ENCODE measurements at regions not wholly inside any gene's neighbourhood (a gene's known extent, or its start where the extent isn't known, plus 50 kb on each side); places are given as distances from the start of the nearest gene placed in this dataset.
"Not testable (repeated sequence)": the region's sequence is repeated elsewhere in the genome, so short reads cannot be mapped to it uniquely, and the experiment has no call there.

- ATAC-seq (replicated peaks in 1 of 2) (no peak), DNase-seq (no peak)
- Mint-ChIP-seq H3K4me3 (no peak overlapping the region), H3K4me1 (ENCODE audit: low read depth) (no peaks in the 10 kb centered on the region), H3K27me3 (ENCODE audit: low read depth) (no peaks in the 10 kb centered on the region), H3K27ac (no peak overlapping the region), H3K36me3 (ENCODE audit: insufficient read depth in 2 of 2) (no peaks in the 10 kb centered on the region), H3K9me3 (peaks cover 0 to 1% of the 10 kb centered on the region in 2 donors)
Measured at GRCh38 chr4:79182209-79182608, 143.7 kb downstream of the NAA11 start.

- DNase-seq (no peak), ATAC-seq (replicated peaks in 1 of 2) (no peak)
- Mint-ChIP-seq H3K27me3 (ENCODE audit: low read depth) (no peaks in the 10 kb centered on the region), H3K4me1 (ENCODE audit: low read depth) (no peaks in the 10 kb centered on the region), H3K9me3 (peaks cover 0 to 1% of the 10 kb centered on the region in 2 donors), H3K27ac (no peak overlapping the region), H3K36me3 (ENCODE audit: insufficient read depth in 2 of 2) (no peaks in the 10 kb centered on the region), H3K4me3 (no peak overlapping the region)
Measured at GRCh38 chr4:79181190-79181589, 144.7 kb downstream of the NAA11 start.

GRCh38 chr4:79178760-79179159 is 147.1 kb downstream of the NAA11 start:
- H3K9me3 Mint-ChIP-seq = peaks cover 0 to 1% of the 10 kb centered on the region in 2 donors
- no peak overlapping the region for H3K27ac Mint-ChIP-seq
- DNase-seq (no peak), ATAC-seq (replicated peaks in 1 of 2) (no peak)
- no peaks in the 10 kb centered on the region for H3K4me1 Mint-ChIP-seq (ENCODE audit: low read depth)
- no peak overlapping the region for H3K4me3 Mint-ChIP-seq
- no peaks in the 10 kb centered on the region for H3K27me3 Mint-ChIP-seq (ENCODE audit: low read depth)
- H3K36me3 Mint-ChIP-seq (ENCODE audit: insufficient read depth in 2 of 2) = no peaks in the 10 kb centered on the region

GRCh38 chr4:79177388-79177787 is 148.5 kb downstream of the NAA11 start:
- no peaks in the 10 kb centered on the region for H3K4me1 Mint-ChIP-seq (ENCODE audit: low read depth)
- H3K36me3 Mint-ChIP-seq (ENCODE audit: insufficient read depth in 2 of 2) = no peaks in the 10 kb centered on the region
- no peak overlapping the region for H3K4me3 Mint-ChIP-seq
- H3K27ac Mint-ChIP-seq = no peak overlapping the region
- no peaks in the 10 kb centered on the region for H3K27me3 Mint-ChIP-seq (ENCODE audit: low read depth)
- DNase-seq = no peak
- H3K9me3 Mint-ChIP-seq = peaks cover 0 to 1% of the 10 kb centered on the region in 2 donors
- ATAC-seq (replicated peaks in 1 of 2) = no peak

GRCh38 chr4:79176351-79176750 is 149.5 kb downstream of the NAA11 start:
- Mint-ChIP-seq H3K36me3 (ENCODE audit: insufficient read depth in 2 of 2) (no peaks in the 10 kb centered on the region), H3K4me3 (no peak overlapping the region)

GRCh38 chr4:79175716-79176115 is 150.1 kb downstream of the NAA11 start:
- Mint-ChIP-seq H3K9me3 (peaks cover 0 to 1% of the 10 kb centered on the region in 2 donors), H3K4me3 (no peak overlapping the region), H3K36me3 (ENCODE audit: insufficient read depth in 2 of 2) (no peaks in the 10 kb centered on the region), H3K27ac (no peak overlapping the region), H3K4me1 (ENCODE audit: low read depth) (no peaks in the 10 kb centered on the region), H3K27me3 (ENCODE audit: low read depth) (no peaks in the 10 kb centered on the region)
- ATAC-seq (replicated peaks in 1 of 2) (no peak), DNase-seq (no peak)

More at GRCh38 chr4:79176351-79176750, 149.5 kb downstream of the NAA11 start:
- no peaks in the 10 kb centered on the region for H3K4me1 Mint-ChIP-seq (ENCODE audit: low read depth)
- H3K27ac Mint-ChIP-seq = no peak overlapping the region
- DNase-seq = no peak
- H3K9me3 Mint-ChIP-seq = peaks cover 0 to 1% of the 10 kb centered on the region in 2 donors
- no peaks in the 10 kb centered on the region for H3K27me3 Mint-ChIP-seq (ENCODE audit: low read depth)
- no peak for ATAC-seq (replicated peaks in 1 of 2)

GRCh38 chr4:79174490-79175252 is 151.2 kb downstream of the NAA11 start:
- Mint-ChIP-seq H3K27me3 (ENCODE audit: low read depth) (no peaks in the 10 kb centered on the region), H3K4me3 (no peak overlapping the region), H3K36me3 (ENCODE audit: insufficient read depth in 2 of 2) (no peaks in the 10 kb centered on the region), H3K4me1 (ENCODE audit: low read depth) (no peaks in the 10 kb centered on the region), H3K9me3 (peaks cover 0 to under 1% of the 10 kb centered on the region in 2 donors), H3K27ac (no peak overlapping the region)
- ATAC-seq (replicated peaks in 1 of 2) (no peak), DNase-seq (no peak)

GRCh38 chr4:79173186-79173585 is 152.7 kb downstream of the NAA11 start:
- H3K27ac Mint-ChIP-seq = no peak overlapping the region

GRCh38 chr4:79170077-79170476 is 155.8 kb downstream of the NAA11 start:
- no peaks in the 10 kb centered on the region for H3K36me3 Mint-ChIP-seq (ENCODE audit: insufficient read depth in 2 of 2)

More at GRCh38 chr4:79173186-79173585, 152.7 kb downstream of the NAA11 start:
- H3K4me1 Mint-ChIP-seq (ENCODE audit: low read depth) = no peaks in the 10 kb centered on the region
- DNase-seq (no peak), ATAC-seq (replicated peaks in 1 of 2) (no peak)
- no peaks in the 10 kb centered on the region for H3K9me3 Mint-ChIP-seq
- H3K36me3 Mint-ChIP-seq (ENCODE audit: insufficient read depth in 2 of 2) = no peaks in the 10 kb centered on the region
- no peak overlapping the region for H3K4me3 Mint-ChIP-seq
- H3K27me3 Mint-ChIP-seq (ENCODE audit: low read depth) = no peaks in the 10 kb centered on the region

GRCh38 chr4:79164907-79165610 is 160.8 kb downstream of the NAA11 start:
- ATAC-seq (replicated peaks in 1 of 2) (no peak), DNase-seq (no peak)
- Mint-ChIP-seq H3K4me1 (ENCODE audit: low read depth) (peaks cover 9% of the 10 kb centered on the region), H3K36me3 (ENCODE audit: insufficient read depth in 2 of 2) (no peaks in the 10 kb centered on the region), H3K9me3 (peaks cover 2 to 3% of the 10 kb centered on the region in 2 donors), H3K27me3 (ENCODE audit: low read depth) (no peaks in the 10 kb centered on the region), H3K27ac (no peak overlapping the region), H3K4me3 (no peak overlapping the region)

More at GRCh38 chr4:79170077-79170476, 155.8 kb downstream of the NAA11 start:
- ATAC-seq (replicated peaks in 1 of 2) (no peak), DNase-seq (no peak)
- Mint-ChIP-seq H3K4me3 (no peak overlapping the region), H3K9me3 (peaks cover 2 to 3% of the 10 kb centered on the region in 2 donors), H3K4me1 (ENCODE audit: low read depth) (no peaks in the 10 kb centered on the region), H3K27ac (no peak overlapping the region), H3K27me3 (ENCODE audit: low read depth) (no peaks in the 10 kb centered on the region)

GRCh38 chr4:79163981-79164490 is 161.8 kb downstream of the NAA11 start:
- ATAC-seq (replicated peaks in 1 of 2) (peak; percentile 41 to 69), DNase-seq (no peak)
- Mint-ChIP-seq H3K4me3 (no peak overlapping the region), H3K27me3 (ENCODE audit: low read depth) (no peaks in the 10 kb centered on the region), H3K27ac (no peak overlapping the region), H3K36me3 (ENCODE audit: insufficient read depth in 2 of 2) (no peaks in the 10 kb centered on the region), H3K4me1 (ENCODE audit: low read depth) (peaks cover 9% of the 10 kb centered on the region), H3K9me3 (peaks cover 2 to 3% of the 10 kb centered on the region in 2 donors)

GRCh38 chr4:79160962-79161361 is 164.9 kb downstream of the NAA11 start:
- ATAC-seq (replicated peaks in 1 of 2) = no peak
- no peak overlapping the region for H3K4me3 Mint-ChIP-seq
- no peaks in the 10 kb centered on the region for H3K27me3 Mint-ChIP-seq (ENCODE audit: low read depth)
- H3K4me1 Mint-ChIP-seq (ENCODE audit: low read depth) = peaks cover 9% of the 10 kb centered on the region
- no peak for DNase-seq
- H3K36me3 Mint-ChIP-seq (ENCODE audit: insufficient read depth in 2 of 2) = no peaks in the 10 kb centered on the region
- peaks cover 0 to 2% of the 10 kb centered on the region in 2 donors for H3K9me3 Mint-ChIP-seq
- no peak overlapping the region for H3K27ac Mint-ChIP-seq

- not testable (repeated sequence) for H3K4me3 Mint-ChIP-seq; H3K4me1 Mint-ChIP-seq (ENCODE audit: low read depth); DNase-seq; H3K27ac Mint-ChIP-seq; H3K36me3 Mint-ChIP-seq (ENCODE audit: insufficient read depth in 2 of 2); H3K27me3 Mint-ChIP-seq (ENCODE audit: low read depth); ATAC-seq (replicated peaks in 1 of 2); H3K9me3 Mint-ChIP-seq
Measured at GRCh38 chr4:79158705-79159104, 167.2 kb downstream of the NAA11 start.

Measured in activated T-cell treated with anti-CD3 and anti-CD28 coated beads, Interleukin-2, amount 50 U/mL, for 72 hours (primary cell).